Inferior parietal cortex (tissue), 1 donor: ENCODE measurements at regions not wholly inside any gene's neighbourhood (a gene's known extent, or its start where the extent isn't known, plus 50 kb on each side); places are given as distances from the start of the nearest gene placed in this dataset.
"Not testable (repeated sequence)": the region's sequence is repeated elsewhere in the genome, so short reads cannot be mapped to it uniquely, and the experiment has no call there.

Experiments used
- DNase-seq: peaks from one replicate; pipeline ENCODE4 v3.0.0-alpha.2; 2016; ENCODE audit errors: extremely low spot score

DNA sequence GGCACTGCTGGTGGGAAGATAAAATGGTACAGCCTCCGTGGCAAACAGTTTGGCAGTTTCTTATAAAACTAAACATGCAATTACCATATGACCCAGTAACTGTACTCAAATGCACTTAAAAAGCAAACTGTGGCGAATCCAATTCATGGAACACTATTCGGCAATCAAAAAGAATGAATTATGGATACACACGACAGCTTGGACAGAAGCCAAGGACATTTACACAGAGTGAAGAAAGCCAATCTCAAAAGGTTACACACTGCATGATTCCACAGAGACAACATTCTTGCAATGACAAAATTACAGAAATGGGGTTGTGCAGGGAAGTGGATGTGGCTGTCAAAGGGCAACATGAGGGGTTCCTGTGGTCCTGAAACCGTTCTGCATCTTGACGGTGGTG lies 122.1 kb upstream of the IQSEC1 start:
- no peak for DNase-seq

DNA sequence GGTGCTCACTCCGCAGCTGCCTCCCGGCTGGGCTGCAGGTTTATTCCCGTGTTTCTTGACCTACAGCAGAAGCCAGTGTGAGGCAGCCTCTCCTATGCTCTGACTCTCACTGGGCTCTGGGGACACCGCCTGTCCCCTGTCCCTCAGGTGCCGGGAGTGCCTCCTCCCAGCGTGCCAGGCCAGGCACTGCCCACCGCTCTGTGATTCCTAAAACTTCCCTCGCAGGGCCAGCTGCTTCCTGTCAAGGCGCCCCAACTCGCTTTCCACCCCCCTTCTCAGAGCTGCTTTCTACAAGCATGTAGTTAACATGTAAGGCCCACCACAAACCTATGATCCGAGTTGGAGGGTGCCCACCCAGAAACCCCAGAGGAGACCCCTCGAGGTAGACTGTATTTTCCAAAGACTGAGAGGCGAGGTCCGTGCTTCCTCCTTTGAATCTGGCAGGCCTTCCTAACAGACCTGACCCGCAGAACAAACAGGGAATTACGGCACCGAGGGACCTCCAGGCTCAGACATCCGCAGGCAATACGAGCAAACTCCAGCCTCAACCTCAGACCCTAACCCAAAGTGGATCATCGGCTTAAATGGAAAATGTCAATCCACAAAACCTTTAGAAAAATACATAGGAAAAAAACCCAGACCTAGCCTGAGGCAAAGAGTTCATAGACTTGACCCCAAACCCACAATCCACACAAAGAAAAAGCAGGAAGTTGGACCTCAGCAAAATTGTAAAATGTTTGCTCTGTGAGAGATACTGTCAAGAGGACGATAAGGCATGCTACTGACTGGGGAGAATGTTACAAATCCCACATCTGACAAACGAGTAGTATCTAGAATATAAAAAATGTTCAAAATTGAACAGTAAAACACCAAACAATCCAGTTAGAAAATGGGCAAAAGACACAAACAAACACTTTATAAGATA lies 121.3 kb upstream of the IQSEC1 start:
- no peak for DNase-seq

GRCh38 chr3:13193320-13194284 lies 120.4 kb upstream of the IQSEC1 start:
- DNase-seq = no peak

- DNase-seq = no peak
Observed at GRCh38 chr3:13192471-13193213, 119.4 kb upstream of the IQSEC1 start.

DNA sequence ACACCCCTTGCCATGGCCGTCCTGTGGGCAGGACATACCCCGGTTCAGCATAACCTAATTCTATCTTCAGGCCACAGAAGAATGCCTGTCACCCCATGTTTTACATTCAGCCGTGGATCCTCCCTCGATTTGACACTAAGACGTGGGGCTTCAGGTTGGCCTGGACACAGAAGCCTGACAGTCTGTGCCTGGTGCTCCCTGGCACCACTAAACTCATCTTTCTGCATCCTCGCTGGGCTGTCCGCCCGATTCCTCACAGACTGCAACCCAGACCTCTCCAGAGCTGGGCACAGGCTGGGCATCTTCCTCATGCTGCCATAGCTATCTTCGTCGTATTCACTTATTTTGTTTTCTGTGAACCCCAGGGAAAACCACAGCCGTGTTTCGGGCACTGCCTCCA lies 117.8 kb upstream of the IQSEC1 start:
- no peak for DNase-seq

DNA sequence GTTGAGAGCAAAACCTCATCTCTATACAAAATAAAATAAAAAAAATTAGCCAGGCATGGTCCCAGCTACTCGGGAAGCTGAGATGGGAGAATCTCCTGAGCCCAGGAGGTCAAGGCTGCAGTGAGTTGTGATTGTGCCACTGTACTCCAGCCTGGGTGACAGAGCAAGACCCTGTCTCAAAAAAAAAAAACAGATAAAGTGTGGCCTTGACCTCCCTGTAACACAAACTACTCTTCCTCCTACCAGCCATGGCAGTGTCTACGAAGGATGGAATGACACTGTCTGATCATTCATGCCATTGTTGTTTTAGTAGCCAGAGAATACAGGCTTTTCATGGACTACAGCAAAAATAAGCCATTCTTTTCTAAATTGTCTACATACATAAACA lies 117.1 kb upstream of the IQSEC1 start:
- DNase-seq = no peak

DNA sequence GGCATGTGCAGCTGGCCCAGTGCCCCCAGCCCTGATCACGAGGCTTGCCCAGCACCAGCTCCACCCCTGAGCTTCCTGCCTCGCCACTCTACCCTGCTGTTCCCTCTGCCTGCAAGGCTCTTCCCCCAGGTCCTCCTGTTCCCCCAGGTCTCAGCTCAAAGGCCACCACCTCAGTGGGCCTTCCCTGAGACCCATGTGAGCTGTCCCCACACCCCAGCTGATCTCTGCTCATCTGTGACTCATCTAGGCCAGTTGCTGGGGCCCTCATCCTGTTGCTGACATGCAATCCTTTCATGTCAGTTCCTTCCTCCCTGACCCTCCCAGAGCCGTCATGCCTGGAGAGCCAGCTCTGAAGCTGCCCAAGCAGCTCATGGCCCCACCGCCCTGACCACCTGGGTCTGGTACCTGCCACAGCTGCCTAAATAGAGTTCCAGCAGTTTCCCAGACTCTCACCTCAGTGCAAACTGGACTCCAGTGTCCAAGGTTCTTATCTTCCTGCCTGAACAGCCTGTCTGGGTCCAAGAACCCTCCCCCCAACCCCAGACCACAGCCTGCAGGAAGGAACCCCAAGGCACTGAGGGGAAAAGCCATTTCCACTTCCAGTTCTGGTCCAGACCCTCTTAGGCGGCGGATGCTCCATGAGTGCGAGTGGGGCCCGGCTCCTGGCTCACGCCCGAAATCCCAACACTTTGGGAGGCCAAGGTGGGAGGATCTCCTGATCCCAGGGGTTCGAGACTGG lies 116.6 kb upstream of the IQSEC1 start:
- DNase-seq = no peak

- DNase-seq = no peak
Observed at GRCh38 chr3:13188975-13189374, 115.7 kb upstream of the IQSEC1 start.

- DNase-seq = no peak
Observed at GRCh38 chr3:13188181-13188779, 115.1 kb upstream of the IQSEC1 start.

DNA sequence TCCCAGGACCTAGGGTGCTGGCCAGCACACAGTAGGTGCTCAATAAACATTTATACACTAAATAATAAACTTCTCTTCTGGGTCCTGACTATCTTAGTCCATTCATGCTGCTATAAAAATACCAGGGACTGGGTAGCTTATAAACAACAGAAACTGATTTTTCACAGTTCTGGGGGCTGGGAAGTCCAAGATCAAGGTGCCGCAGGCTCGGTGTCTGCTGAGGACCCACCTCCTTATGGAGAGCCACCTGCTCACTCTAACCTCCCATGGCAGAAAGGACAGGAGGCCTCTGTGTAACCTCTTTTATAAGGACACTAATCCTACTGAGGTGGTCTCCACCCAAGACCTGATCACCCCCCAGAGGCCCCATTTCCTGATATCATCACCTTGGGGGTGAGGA lies 114.4 kb upstream of the IQSEC1 start:
- DNase-seq = no peak

DNA sequence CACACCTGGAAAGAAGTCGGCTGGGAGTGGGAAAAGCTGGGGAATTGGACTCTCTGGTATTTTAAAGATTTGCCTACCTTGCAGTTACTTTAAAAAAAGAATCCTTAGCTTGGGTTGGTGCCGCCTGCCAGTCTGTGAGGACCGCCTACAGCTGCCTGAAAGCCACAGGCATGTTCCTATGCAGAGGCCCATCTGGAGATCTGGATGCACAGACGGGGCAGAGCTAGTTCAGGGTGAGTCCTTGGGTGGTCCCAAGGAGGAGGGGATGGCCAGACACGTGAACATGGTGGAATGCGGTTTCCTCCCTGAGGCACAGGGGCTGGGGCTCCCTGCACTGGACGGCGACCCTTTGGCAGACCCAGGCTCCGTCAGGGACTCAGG lies 113.2 kb upstream of the IQSEC1 start:
- DNase-seq = no peak

DNA sequence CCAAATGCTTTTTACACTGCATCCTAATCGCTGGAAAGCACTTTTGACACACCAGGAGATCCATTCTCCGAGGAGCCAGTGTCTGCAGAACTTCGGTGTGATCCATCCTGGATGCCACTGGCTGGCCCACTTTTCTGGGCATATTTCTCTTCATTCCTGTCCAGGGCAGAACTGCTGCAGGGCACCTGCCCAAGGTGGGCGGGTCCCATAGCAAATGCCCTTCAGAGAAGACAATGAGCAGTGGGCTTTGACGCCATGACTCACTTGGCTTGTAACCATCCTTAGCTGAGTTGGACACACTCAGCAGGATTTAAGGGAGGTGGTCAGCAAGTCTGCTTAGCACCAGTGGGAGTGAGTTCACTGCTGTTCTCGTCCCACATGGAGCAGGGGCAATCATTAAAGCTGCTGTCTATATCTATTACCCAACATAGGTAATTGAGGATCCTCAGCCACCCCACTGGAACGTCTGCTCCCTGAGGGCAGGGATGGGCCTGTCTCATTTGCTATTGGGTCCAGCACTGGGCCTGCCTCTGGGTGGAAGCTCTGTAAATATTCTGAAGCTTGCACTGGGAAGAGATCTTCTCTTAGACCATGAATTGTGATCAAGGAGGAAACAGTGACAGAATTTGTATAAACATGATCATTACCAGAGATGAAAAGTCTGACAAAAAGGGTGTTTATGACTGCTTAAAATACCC lies 112.7 kb upstream of the IQSEC1 start:
- DNase-seq = no peak

- DNase-seq = not testable (repeated sequence)
Observed at GRCh38 chr3:13179582-13180210, 106.5 kb upstream of the IQSEC1 start.

DNA sequence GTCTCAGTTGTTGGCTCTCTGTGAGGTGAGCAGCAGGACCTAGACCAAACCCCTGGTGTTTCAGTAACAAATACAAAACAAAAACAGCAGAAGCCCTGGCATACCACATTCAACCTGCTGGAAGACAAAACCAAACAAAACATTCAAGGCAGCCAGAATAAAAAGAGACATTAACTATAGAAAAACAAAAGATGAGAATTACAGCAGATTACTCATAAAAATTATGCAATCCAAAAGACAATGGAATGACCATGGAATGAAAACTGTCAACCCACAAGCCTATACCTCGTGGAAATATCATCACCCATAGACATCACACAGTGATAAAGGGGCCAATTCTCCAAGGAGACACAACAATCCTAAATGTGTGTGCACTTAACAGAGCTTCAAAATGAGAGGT lies 106.0 kb upstream of the IQSEC1 start:
- DNase-seq = no peak

DNA sequence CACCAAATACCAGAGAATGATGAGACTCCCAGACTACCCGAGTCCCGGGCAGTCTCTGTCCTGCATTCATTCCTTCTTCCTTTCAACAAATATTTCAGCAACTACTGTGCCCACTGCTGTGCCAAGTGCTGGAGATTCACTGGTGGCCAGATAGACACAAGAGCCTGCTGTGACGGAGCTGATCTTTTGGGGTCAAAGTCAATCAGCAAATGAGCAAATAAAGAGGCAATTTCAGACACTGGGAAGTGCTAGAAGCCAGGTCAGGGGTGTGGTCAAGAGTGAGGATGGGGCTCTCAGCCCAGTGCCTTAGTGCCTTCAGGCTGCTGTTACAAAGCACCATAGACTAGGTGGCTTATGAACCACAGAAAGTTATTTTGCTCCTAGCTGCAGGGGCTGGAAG lies 104.9 kb upstream of the IQSEC1 start:
- no peak for DNase-seq

DNA sequence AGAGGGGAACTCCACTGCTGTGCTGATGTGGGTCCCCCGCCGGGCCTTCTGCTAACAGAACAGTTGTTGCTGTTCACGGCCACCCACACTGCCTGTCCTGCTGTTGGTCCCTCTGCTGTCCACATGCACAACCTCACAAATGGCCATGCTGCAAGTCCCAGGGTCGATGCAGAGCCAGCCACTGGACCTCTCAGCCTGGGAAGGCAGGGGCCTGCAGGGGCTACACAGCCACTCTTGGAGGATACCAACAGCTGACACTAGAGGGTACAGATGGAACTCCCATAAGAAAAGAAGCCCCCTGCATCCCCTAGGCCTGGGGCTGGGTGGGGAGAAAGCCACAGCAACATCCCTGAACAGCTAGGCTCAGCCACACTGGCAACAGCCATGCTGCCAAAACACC lies 104.4 kb upstream of the IQSEC1 start:
- DNase-seq = no peak

DNA sequence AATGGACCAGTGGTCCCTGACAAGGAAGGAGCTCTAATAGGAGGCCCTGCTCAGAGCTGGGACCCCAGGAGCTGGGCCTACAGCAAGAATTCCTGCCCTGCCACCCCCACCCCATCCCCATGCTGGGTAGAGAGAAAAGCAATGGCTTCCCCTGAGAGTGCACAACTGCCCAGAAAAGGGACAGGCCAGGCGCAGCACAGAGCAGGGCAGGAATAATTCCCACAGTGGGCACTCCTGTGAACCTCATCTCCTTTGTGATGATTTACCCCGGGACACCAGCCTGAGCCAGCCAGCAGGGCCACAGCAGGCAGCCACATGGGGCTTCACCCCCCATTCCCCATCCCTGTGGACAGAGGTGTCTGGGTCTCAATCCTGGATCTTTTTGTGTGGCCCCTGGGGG lies 104.0 kb upstream of the IQSEC1 start:
- no peak for DNase-seq

DNA sequence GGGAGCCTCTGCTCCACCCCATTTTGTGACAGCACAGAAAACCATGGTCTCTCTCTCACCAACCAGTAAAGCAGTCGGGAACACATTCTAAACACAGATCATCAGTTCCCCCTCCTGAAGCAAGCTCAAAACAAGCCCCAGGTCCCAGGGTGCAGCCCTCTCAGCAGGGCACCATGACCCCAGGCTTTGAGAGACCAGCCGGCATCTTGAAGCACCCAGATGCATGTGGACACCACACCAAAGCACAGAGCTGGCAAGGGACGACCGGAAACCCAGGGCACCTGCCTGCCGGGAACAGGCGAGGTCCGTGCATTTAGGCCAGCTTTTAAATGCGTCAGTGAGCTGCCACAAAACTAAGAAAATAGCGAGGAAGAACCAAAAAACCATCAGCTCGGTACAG lies 103.2 kb upstream of the IQSEC1 start:
- no peak for DNase-seq

DNA sequence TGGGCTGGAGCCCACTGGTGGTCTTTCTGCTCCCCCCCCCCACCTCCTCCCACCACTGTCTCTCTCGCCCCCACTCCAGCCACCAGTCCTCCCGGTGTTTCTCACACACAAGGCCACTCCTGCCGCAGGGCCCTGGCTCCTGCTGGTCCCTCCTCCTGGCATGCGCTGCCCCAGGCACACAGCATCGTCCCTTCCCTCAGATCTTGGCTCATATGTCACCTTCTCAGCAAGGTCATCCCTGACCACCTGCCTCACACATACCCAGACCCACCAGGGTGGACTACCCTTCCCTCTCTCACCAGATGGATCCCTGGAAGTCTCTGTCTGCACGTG lies 101.5 kb upstream of the IQSEC1 start:
- no peak for DNase-seq
